NCI-H2196 treated with DMSO at 0.1 percent for 48 hours (cell line): ENCODE measurements at regions not wholly inside any gene's neighbourhood (a gene's known extent, or its start where the extent isn't known, plus 50 kb on each side); places are given as distances from the start of the nearest gene placed in this dataset.

Experiments
- DNase-seq: peaks from one replicate; lab custom pipeline; 2025; ENCODE audit not compliant: unreplicated experiment; lab: John Stamatoyannopoulos, UW

GRCh38 chr4:165667969-165668368 lies 205.1 kb upstream of the TLL1 start:
- DNase-seq = no peak

- no peak for DNase-seq
Measured at GRCh38 chr4:165668694-165669093, 204.3 kb upstream of the TLL1 start.

- no peak for DNase-seq
Measured at GRCh38 chr4:165677081-165677480, 196.0 kb upstream of the TLL1 start.

- DNase-seq = no peak
Measured at GRCh38 chr4:165678236-165678935, 194.7 kb upstream of the TLL1 start.

- no peak for DNase-seq
Measured at GRCh38 chr4:165678936-165679325, 194.1 kb upstream of the TLL1 start.

- DNase-seq = no peak
Measured at GRCh38 chr4:165680821-165681220, 192.2 kb upstream of the TLL1 start.

- no peak for DNase-seq
Measured at GRCh38 chr4:165682611-165683010, 190.4 kb upstream of the TLL1 start.

GRCh38 chr4:165684177-165684805 lies 188.7 kb upstream of the TLL1 start:
- no peak for DNase-seq

- no peak for DNase-seq
Measured at GRCh38 chr4:165686756-165687155, 186.3 kb upstream of the TLL1 start.

GRCh38 chr4:165689159-165689558 lies 183.9 kb upstream of the TLL1 start:
- no peak for DNase-seq

GRCh38 chr4:165692082-165692481 lies 181.0 kb upstream of the TLL1 start:
- DNase-seq = no peak

- DNase-seq = no peak
Measured at GRCh38 chr4:165698272-165698671, 174.8 kb upstream of the TLL1 start.

- DNase-seq = no peak
Measured at GRCh38 chr4:165699055-165699454, 174.0 kb upstream of the TLL1 start.

GRCh38 chr4:165700855-165701254 lies 172.2 kb upstream of the TLL1 start:
- no peak for DNase-seq

GRCh38 chr4:165707128-165707527 lies 165.9 kb upstream of the TLL1 start:
- DNase-seq = no peak

GRCh38 chr4:165709516-165709915 lies 163.5 kb upstream of the TLL1 start:
- no peak for DNase-seq

GRCh38 chr4:165709973-165710526 lies 163.0 kb upstream of the TLL1 start:
- no peak for DNase-seq

- DNase-seq = no peak
Measured at GRCh38 chr4:165711436-165711835, 161.6 kb upstream of the TLL1 start.

GRCh38 chr4:165711912-165712311 lies 161.1 kb upstream of the TLL1 start:
- no peak for DNase-seq

- DNase-seq = no peak
Measured at GRCh38 chr4:165714650-165715049, 158.4 kb upstream of the TLL1 start.

- no peak for DNase-seq
Measured at GRCh38 chr4:165715211-165715610, 157.8 kb upstream of the TLL1 start.

GRCh38 chr4:165715989-165716388 lies 157.0 kb upstream of the TLL1 start:
- DNase-seq = no peak

GRCh38 chr4:165716472-165716871 lies 156.6 kb upstream of the TLL1 start:
- DNase-seq = no peak
